ENCODE measurements at regions not wholly inside any gene's neighbourhood (a gene's known extent, or its start where the extent isn't known, plus 50 kb on each side); places are given as distances from the start of the nearest gene placed in this dataset.

GRCh38 chr13:58838615-58839014 is 1207.1 kb downstream of the PCDH17 start:
- no peak for TF ChIP-seq CTCF (IDR thresholded peaks at IDR 0.05; ENCODE audit: poor library complexity, severe bottlenecking)
- peak; percentile 93 for TF ChIP-seq REST (IDR thresholded peaks at IDR 0.05; ENCODE audit: borderline replicate concordance)
- no peak for TF ChIP-seq TAF1 (IDR thresholded peaks at IDR 0.05; ENCODE audit: low read depth)
- no peak for TF ChIP-seq EZH2 (IDR thresholded peaks at IDR 0.05; ENCODE audit: borderline replicate concordance, insufficient read depth, low read length, poor library complexity, severe bottlenecking)
- TF ChIP-seq POLR2AphosphoS5 (IDR thresholded peaks at IDR 0.05) = peak; percentile 48
- no peak for TF ChIP-seq MXI1 (conservative IDR thresholded peaks at IDR 0.05; ENCODE audit: poor library complexity, severe bottlenecking)
- TF ChIP-seq EP300 (conservative IDR thresholded peaks at IDR 0.05; ENCODE audit: poor library complexity, severe bottlenecking) = peak; percentile 85
- TF ChIP-seq SMC3 (conservative IDR thresholded peaks at IDR 0.05; ENCODE audit: poor library complexity) = no peak
- TF ChIP-seq RAD21 (conservative IDR thresholded peaks at IDR 0.05) = no peak
